ENCODE measurements at regions not wholly inside any gene's neighbourhood (a gene's known extent, or its start where the extent isn't known, plus 50 kb on each side); places are given as distances from the start of the nearest gene placed in this dataset.

DNA sequence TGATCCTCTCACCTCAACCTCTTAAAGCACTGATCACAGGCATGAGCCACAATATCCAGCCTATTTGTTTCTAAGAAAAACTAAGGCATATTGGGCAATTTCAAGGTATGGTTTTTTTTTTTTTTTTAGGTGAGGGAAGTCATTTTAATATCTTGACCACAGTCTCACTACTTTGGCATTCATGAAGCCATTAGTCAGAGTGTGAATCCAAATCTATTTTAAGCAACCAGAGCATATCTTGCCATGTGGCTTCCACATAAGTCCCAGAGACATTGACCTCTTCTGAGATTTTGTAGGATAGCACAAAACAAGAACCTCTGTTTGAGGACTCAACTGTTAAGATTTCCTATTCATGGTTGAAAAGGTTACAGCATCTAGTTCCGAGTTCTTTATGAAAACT lies 130.3 kb upstream of the RBM19 start:
- intact Hi-C loops (cut with DNase I; ENCODE audit: low total_unique reads), result no loop called here
- H3K27ac ChIP-seq, result no peak overlapping the region
- no peaks in the 10 kb centered on the region for H3K36me3 ChIP-seq
- no peak overlapping the region for H3K4me3 ChIP-seq
- no peaks in the 10 kb centered on the region for H3K4me1 ChIP-seq
- TF ChIP-seq, protein P1, sequence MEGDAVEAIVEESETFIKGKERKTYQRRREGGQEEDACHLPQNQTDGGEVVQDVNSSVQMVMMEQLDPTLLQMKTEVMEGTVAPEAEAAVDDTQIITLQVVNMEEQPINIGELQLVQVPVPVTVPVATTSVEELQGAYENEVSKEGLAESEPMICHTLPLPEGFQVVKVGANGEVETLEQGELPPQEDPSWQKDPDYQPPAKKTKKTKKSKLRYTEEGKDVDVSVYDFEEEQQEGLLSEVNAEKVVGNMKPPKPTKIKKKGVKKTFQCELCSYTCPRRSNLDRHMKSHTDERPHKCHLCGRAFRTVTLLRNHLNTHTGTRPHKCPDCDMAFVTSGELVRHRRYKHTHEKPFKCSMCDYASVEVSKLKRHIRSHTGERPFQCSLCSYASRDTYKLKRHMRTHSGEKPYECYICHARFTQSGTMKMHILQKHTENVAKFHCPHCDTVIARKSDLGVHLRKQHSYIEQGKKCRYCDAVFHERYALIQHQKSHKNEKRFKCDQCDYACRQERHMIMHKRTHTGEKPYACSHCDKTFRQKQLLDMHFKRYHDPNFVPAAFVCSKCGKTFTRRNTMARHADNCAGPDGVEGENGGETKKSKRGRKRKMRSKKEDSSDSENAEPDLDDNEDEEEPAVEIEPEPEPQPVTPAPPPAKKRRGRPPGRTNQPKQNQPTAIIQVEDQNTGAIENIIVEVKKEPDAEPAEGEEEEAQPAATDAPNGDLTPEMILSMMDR (IDR thresholded peaks at IDR 0.05), result no peak
- no peaks in the 10 kb centered on the region for H3K27me3 ChIP-seq
- no peaks in the 10 kb centered on the region for H3K9me3 ChIP-seq
- no peak for DNase-seq

DNA sequence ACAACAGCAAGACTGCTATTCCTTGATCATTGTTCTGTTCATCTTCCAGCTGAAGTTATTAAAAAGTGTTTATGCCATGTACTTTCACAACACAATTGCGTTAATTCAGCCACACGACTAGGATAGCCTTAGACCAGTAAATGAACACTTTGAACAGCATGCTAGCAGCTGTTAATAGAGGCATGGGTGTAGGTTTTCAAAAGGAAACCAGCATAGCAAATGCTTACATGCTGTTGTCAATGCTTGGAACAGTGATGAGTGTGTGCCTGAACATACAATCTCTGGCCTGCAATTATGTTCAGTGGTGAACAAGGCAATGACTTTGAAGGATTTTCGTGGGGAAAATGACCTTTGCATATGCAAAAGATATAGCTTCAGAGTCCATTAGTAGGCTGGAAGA lies 127.4 kb upstream of the RBM19 start:
- intact Hi-C loops (cut with DNase I; ENCODE audit: low total_unique reads), result no loop called here
- H3K27ac ChIP-seq, result no peak overlapping the region
- no peak for DNase-seq
- no peaks in the 10 kb centered on the region for H3K36me3 ChIP-seq
- TF ChIP-seq, protein P1 (IDR thresholded peaks at IDR 0.05), result no peak
- H3K4me3 ChIP-seq, result no peak overlapping the region
- no peaks in the 10 kb centered on the region for H3K9me3 ChIP-seq
- no peaks in the 10 kb centered on the region for H3K4me1 ChIP-seq
- H3K27me3 ChIP-seq, result no peaks in the 10 kb centered on the region

DNA sequence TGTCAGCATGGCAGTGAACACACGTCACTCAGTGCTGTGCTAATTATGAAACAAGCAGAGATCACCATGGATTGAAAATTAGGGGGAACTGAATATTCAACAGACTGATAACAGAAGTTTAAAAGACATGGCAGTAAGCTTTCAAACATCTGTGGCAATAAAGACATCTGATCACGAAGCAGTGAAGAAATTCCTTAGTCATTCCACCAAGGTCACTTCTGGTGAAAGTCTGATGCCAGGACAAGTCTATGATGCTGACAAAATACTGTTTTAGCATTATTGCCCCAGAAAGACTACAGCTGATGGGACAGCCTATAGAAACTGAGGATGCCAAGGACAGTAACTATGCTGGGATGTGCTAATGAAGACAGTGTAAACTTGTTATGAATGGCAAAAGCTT lies 126.9 kb upstream of the RBM19 start:
- TF ChIP-seq, protein P1 (IDR thresholded peaks at IDR 0.05), result no peak
- intact Hi-C loops (cut with DNase I; ENCODE audit: low total_unique reads), result no loop called here
- Histone ChIP-seq H3K36me3 (no peaks in the 10 kb centered on the region), H3K9me3 (no peaks in the 10 kb centered on the region), H3K27me3 (no peaks in the 10 kb centered on the region), H3K27ac (no peak overlapping the region), H3K4me1 (no peaks in the 10 kb centered on the region), H3K4me3 (no peak overlapping the region)
- DNase-seq, result no peak

DNA sequence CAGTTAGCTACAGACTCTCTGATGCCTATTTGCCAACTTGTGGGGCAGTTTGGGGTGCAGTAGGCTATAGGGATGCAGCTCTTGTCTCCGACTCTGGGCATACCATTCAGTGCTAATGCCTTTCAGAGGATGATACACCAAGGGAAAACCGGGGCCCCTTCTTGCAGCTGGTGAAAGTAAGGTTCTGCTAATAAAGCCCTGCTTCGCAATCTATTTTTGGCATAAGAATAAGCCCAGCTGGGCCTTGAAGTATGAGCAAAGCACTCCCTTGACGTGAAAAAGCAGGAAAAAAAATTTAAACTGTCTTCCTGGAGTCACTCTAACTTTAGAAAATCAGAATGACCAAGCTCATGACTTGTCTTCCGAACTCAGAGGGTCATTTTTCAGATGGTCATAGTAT lies 124.1 kb upstream of the RBM19 start:
- no peaks in the 10 kb centered on the region for H3K27me3 ChIP-seq
- no peaks in the 10 kb centered on the region for H3K36me3 ChIP-seq
- intact Hi-C loops (cut with DNase I; ENCODE audit: low total_unique reads), result no loop called here
- H3K4me3 ChIP-seq, result no peak overlapping the region
- no peaks in the 10 kb centered on the region for H3K9me3 ChIP-seq
- no peak for DNase-seq
- H3K27ac ChIP-seq, result no peak overlapping the region
- no peaks in the 10 kb centered on the region for H3K4me1 ChIP-seq
- TF ChIP-seq, protein P1 (IDR thresholded peaks at IDR 0.05), result no peak

DNA sequence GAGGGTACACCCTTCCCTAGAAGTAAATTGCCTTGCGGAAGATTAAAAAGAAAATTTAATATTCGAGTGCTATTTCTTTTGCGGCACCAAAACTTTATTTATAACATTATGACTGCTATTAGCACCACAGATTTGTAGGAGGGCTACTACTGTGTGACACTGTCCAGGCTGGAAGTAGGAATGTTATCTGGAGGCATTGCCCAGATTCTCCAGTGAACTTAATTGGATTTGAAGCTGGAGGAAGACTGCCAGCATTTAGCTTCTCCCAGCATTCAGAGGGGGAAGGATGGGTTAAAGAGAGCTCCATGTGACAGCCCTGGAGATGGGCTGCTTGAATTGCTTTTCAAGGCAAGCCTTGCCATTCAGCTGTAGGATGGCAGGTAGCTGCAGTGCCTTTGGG lies 107.0 kb upstream of the RBM19 start:
- Histone ChIP-seq H3K4me1 (no peaks in the 10 kb centered on the region), H3K4me3 (no peak overlapping the region), H3K27ac (no peak overlapping the region), H3K36me3 (no peaks in the 10 kb centered on the region), H3K27me3 (no peaks in the 10 kb centered on the region), H3K9me3 (no peaks in the 10 kb centered on the region)
- no peak for DNase-seq
- intact Hi-C loops (cut with DNase I; ENCODE audit: low total_unique reads), result no loop called here
- TF ChIP-seq, protein P1 (IDR thresholded peaks at IDR 0.05), result no peak

DNA sequence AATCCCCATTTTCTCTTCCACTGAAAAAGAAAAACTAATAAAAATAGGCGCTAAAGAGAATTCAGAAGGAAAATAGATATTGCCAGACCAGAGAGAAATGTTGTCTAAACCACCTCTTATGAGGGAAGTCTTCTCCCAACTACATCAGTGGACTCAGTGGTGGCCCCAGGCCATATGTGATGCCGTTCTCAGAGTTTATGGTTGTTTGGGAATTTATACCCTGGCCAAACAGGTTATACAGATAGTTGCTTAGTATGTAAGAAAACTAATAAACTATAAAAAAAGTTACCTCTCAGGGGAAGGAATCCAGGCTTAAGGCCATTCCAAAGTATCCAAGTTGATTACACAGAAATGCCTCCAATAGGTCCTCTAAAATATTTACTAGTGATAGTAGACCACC lies 103.4 kb upstream of the RBM19 start:
- no peaks in the 10 kb centered on the region for H3K4me1 ChIP-seq
- H3K4me3 ChIP-seq, result no peak overlapping the region
- no peak overlapping the region for H3K27ac ChIP-seq
- no peak for DNase-seq
- no peaks in the 10 kb centered on the region for H3K9me3 ChIP-seq
- intact Hi-C loops (cut with DNase I; ENCODE audit: low total_unique reads), result no loop called here
- TF ChIP-seq, protein P1 (IDR thresholded peaks at IDR 0.05), result no peak
- H3K27me3 ChIP-seq, result no peaks in the 10 kb centered on the region
- H3K36me3 ChIP-seq, result no peaks in the 10 kb centered on the region

Measured in tibial artery (tissue), 4 donors.